K562 (cell line): ENCODE measurements at regions not wholly inside any gene's neighbourhood (a gene's known extent, or its start where the extent isn't known, plus 50 kb on each side); places are given as distances from the start of the nearest gene placed in this dataset.

Source experiments
- FOS ChIP-seq: IDR thresholded peaks from 3 replicates; pipeline ENCODE4 v1.6.1; 2011; ENCODE audit not compliant: insufficient read length; ENCODE audit errors: extremely low read depth
- FOXK1 ChIP-seq: sonication (generic); formaldehyde crosslinking; IDR thresholded peaks from 2 replicates; pipeline ENCODE4 v1.8.0; 2022; ENCODE audit warnings: missing genetic modification reagents, mild to moderate bottlenecking, borderline replicate concordance
- HDAC6 ChIP-seq: IDR thresholded peaks from 2 replicates; pipeline ENCODE4 v1.6.1; 2012; ENCODE audit warnings: low read depth, mild to moderate bottlenecking, control low read depth, inconsistent platforms, low read length, moderate library complexity
- KLF16 ChIP-seq: IDR thresholded peaks from 2 replicates; pipeline ENCODE4 v1.6.1; 2016; ENCODE audit warnings: antibody characterized with exemption
- MTA3 ChIP-seq: fragments of 450-650 bp; formaldehyde crosslinking; IDR thresholded peaks from 2 replicates; pipeline ENCODE4 v1.6.1; 2017; ENCODE audit warnings: mild to moderate bottlenecking, borderline replicate concordance
- SIX5 ChIP-seq, 2 experiments: IDR thresholded peaks; 2 replicates each; pipeline ENCODE4 v1.6.1; 2011; ENCODE audit warnings: low read length in 2 of 2, borderline replicate concordance in 1 of 2, low read depth in 1 of 2, mild to moderate bottlenecking in 1 of 2, moderate library complexity in 1 of 2; ENCODE audit not compliant: insufficient read depth in 1 of 2
- ZNF282 ChIP-seq: sonication (generic); formaldehyde crosslinking; IDR thresholded peaks from 2 replicates; pipeline ENCODE4 v1.8.1; 2023; ENCODE audit warnings: missing genetic modification reagents
- TF ChIP-seq, protein P1 (sequence below), 3 experiments: IDR thresholded peaks in 2 of 3; conservative IDR thresholded peaks in 1 of 3; 2 replicates each; pipeline ENCODE4 v1.5.1; 2011 to 2012; ENCODE audit warnings: low read length in 3 of 3, mild to moderate bottlenecking in 3 of 3, control low read depth in 2 of 3, improper control_type of control experiment in 1 of 3, inconsistent platforms in 1 of 3, low read depth in 1 of 3, mixed read lengths in 1 of 3, moderate library complexity in 1 of 3; ENCODE audit not compliant: insufficient read depth in 2 of 3
- TF ChIP-seq, protein P2 (sequence below): sonication (generic); formaldehyde crosslinking; IDR thresholded peaks from 2 replicates; pipeline ENCODE4 v1.8.0; 2022; ENCODE audit warnings: mild to moderate bottlenecking, missing genetic modification reagents, borderline replicate concordance

DNA sequence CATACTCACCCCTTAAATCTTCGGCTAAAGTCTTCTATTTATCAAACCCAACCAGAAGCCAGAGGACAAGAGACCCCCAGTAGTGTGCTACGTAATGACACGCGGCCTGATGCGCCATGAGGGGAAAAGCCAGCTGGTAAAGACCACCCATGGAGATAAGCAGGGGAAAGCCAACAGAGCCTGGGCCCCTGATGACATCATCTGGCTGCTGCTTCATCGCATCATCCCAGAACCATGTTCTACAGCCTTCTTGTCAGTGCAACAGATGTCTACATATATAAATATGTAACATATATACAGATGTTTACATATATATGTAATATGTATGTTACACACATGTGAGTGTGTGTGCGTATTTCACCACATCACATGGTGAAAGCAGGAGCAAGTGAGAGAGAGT is 81.7 kb upstream of the VANGL1 start:
- TF ChIP-seq HDAC6 (no peak), FOS (no peak), SIX5 (IDR thresholded peaks at IDR 0.05; ENCODE audit: borderline replicate concordance in 1 of 2, insufficient read depth in 1 of 2, low read depth in 1 of 2, low read length in 2 of 2) (no peak), ZNF282 (CRISPR knock-in tag) (no peak), FOXK1 (CRISPR knock-in tag) (no peak), KLF16 (no peak), MTA3 (no peak)
- TF ChIP-seq, protein P1, sequence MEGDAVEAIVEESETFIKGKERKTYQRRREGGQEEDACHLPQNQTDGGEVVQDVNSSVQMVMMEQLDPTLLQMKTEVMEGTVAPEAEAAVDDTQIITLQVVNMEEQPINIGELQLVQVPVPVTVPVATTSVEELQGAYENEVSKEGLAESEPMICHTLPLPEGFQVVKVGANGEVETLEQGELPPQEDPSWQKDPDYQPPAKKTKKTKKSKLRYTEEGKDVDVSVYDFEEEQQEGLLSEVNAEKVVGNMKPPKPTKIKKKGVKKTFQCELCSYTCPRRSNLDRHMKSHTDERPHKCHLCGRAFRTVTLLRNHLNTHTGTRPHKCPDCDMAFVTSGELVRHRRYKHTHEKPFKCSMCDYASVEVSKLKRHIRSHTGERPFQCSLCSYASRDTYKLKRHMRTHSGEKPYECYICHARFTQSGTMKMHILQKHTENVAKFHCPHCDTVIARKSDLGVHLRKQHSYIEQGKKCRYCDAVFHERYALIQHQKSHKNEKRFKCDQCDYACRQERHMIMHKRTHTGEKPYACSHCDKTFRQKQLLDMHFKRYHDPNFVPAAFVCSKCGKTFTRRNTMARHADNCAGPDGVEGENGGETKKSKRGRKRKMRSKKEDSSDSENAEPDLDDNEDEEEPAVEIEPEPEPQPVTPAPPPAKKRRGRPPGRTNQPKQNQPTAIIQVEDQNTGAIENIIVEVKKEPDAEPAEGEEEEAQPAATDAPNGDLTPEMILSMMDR (IDR thresholded peaks at IDR 0.05 in 2 of 3, conservative IDR thresholded peaks at IDR 0.05 in 1 of 3; ENCODE audit: insufficient read depth in 2 of 3, low read depth in 1 of 3, low read length in 3 of 3): no peak
- TF ChIP-seq, protein P2, sequence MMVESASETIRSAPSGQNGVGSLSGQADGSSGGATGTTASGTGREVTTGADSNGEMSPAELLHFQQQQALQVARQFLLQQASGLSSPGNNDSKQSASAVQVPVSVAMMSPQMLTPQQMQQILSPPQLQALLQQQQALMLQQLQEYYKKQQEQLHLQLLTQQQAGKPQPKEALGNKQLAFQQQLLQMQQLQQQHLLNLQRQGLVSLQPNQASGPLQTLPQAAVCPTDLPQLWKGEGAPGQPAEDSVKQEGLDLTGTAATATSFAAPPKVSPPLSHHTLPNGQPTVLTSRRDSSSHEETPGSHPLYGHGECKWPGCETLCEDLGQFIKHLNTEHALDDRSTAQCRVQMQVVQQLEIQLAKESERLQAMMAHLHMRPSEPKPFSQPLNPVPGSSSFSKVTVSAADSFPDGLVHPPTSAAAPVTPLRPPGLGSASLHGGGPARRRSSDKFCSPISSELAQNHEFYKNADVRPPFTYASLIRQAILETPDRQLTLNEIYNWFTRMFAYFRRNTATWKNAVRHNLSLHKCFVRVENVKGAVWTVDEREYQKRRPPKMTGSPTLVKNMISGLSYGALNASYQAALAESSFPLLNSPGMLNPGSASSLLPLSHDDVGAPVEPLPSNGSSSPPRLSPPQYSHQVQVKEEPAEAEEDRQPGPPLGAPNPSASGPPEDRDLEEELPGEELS (CRISPR knock-in tag): no peak
